Activated B cell treated with CpG ODN at 0.5 μM for 24 hours (primary cell): ENCODE measurements at regions not wholly inside any gene's neighbourhood (a gene's known extent, or its start where the extent isn't known, plus 50 kb on each side); places are given as distances from the start of the nearest gene placed in this dataset.

Experiments used
- ATAC-seq: fragments of 200-7000 bp; cut with Tn5 transposase; one replicate; pipeline ENCODE4 v1.10.0; 2021; ENCODE audit warnings: low read depth, mild to moderate bottlenecking, moderate library complexity
- CTCF ChIA-PET: fragments of 350-600 bp; sonication (Branson Sonifier 250); formaldehyde crosslinking; loops from one replicate; lab custom pipeline; 2021; ENCODE audit warnings: antibody characterized with exemption; lab: Charles Lee
- POLR2A ChIA-PET: fragments of 350-600 bp; sonication (Branson Sonifier 250); formaldehyde crosslinking; loops from one replicate; lab custom pipeline; 2021; ENCODE audit warnings: antibody characterized with exemption; lab: Charles Lee
- DNase-seq: peaks from one replicate; pipeline ENCODE4 v3.0.0; 2022
- H3K27ac Mint-ChIP-seq: one replicate; pipeline ENCODE4 v1.8.0; 2020; ENCODE audit warnings: mixed read lengths
- H3K27me3 Mint-ChIP-seq: one replicate; pipeline ENCODE4 v1.8.0; 2021; ENCODE audit warnings: mixed read lengths
- H3K36me3 Mint-ChIP-seq: one replicate; pipeline ENCODE4 v1.8.0; 2021; ENCODE audit warnings: low read depth, mixed read lengths
- H3K4me1 Mint-ChIP-seq: one replicate; pipeline ENCODE4 v1.8.0; 2021; ENCODE audit warnings: mixed read lengths
- H3K4me3 Mint-ChIP-seq: one replicate; pipeline ENCODE4 v1.8.0; 2020; ENCODE audit warnings: mild to moderate bottlenecking, mixed read lengths
- H3K9me3 Mint-ChIP-seq: one replicate; pipeline ENCODE4 v1.8.0; 2020; ENCODE audit warnings: mixed read lengths
- CTCF ChIP-seq: fragments of 200-600 bp; IDR thresholded peaks from one replicate; pipeline ENCODE4 v1.8.0; 2022; ENCODE audit warnings: antibody characterized with exemption, mild to moderate bottlenecking
- intact Hi-C: fragments of 100-400 bp; cut with micrococcal nuclease; formaldehyde crosslinking; loops from one replicate; pipeline ENCODE4 v1.15.1; 2024

DNA sequence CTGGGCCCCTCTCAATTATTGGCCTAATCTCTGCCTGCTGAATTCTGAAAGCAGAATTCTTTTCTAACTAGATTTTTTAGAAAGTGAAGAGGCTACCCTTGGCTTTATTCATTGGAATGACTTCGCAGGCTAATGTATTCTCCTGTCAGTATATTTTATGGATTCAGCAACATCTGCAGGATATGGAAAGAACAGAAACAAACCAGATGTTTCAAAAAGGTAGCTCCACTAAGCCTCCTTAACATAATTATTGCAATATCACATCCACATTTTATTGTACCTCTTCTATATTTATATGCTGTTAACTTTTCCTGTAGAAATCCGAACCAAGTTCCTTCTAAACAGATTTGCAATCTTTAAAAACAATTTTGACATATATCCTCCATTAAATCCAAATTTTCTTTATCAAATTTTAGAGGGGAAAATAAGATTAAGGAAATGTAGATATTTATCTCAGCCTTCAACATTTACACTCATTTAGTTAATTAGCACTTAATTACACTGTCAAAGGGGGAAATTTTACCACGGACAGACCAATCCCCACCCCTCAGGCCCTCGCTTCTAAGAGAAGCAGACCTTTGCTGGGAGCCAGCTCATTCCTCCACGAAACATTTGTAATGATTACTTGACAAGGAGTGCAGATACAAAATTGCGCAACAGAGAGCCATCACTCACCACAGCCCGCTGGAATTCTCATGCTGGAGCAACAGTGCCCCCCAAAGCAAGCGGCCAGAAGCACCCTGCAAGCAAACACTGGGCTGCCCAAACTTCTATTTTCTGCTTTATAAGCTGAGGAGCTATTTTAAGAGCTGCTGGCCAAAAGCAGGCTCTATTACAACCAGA lies 253.4 kb downstream of the ETAA1 start:
- Mint-ChIP-seq H3K27ac (no peak overlapping the region), H3K9me3 (peaks cover 17% of the 10 kb centered on the region), H3K27me3 (peaks cover 7% of the 10 kb centered on the region), H3K4me3 (no peak overlapping the region), H3K4me1 (no peaks in the 10 kb centered on the region), H3K36me3 (no peaks in the 10 kb centered on the region)
- ATAC-seq = no peak
- CTCF ChIA-PET = no interaction called here
- DNase-seq = no peak
- intact Hi-C loops = no loop called here
- no peak for TF ChIP-seq CTCF
- POLR2A ChIA-PET = no interaction called here

GRCh38 chr2:67651565-67651964 lies 254.4 kb downstream of the ETAA1 start:
- CTCF ChIA-PET = no interaction called here
- H3K27me3 Mint-ChIP-seq = peaks cover 7% of the 10 kb centered on the region
- DNase-seq (no peak), ATAC-seq (no peak)
- H3K9me3 Mint-ChIP-seq = peaks cover 13% of the 10 kb centered on the region
- H3K27ac Mint-ChIP-seq = no peak overlapping the region
- H3K36me3 Mint-ChIP-seq = no peaks in the 10 kb centered on the region
- intact Hi-C loops = no loop called here
- H3K4me3 Mint-ChIP-seq = no peak overlapping the region
- POLR2A ChIA-PET = no interaction called here
- no peaks in the 10 kb centered on the region for H3K4me1 Mint-ChIP-seq
- no peak for TF ChIP-seq CTCF

- Mint-ChIP-seq H3K4me3 (no peak overlapping the region), H3K9me3 (peaks cover 4% of the 10 kb centered on the region), H3K4me1 (no peaks in the 10 kb centered on the region), H3K36me3 (no peaks in the 10 kb centered on the region), H3K27me3 (peaks cover 7% of the 10 kb centered on the region), H3K27ac (no peak overlapping the region)
- ATAC-seq = no peak
- no peak for TF ChIP-seq CTCF
- CTCF ChIA-PET = no interaction called here
- no peak for DNase-seq
- POLR2A ChIA-PET = no interaction called here
- intact Hi-C loops = no loop called here
Observed at GRCh38 chr2:67652679-67653078, 255.5 kb downstream of the ETAA1 start.

DNA sequence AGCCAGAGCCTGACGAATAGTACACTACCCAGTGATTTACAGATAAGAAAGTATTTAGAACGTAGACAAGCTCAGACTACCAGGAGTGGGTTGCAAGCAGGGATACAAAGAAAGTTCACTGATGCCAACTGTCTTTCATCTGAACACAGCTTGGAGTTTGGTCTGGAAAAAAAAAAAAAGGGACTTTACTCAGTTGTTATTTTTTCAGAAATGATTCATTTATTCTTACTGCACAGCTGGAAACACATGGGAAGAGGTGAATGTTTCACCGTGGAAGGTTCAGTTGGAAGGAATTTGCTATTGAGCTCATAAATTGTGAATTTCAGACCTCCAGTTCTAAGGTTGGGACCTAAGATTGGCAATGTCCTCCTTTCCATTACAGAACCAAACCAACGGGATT lies 259.7 kb downstream of the ETAA1 start:
- no peak for DNase-seq
- CTCF ChIA-PET = no interaction called here
- Mint-ChIP-seq H3K36me3 (no peaks in the 10 kb centered on the region), H3K27ac (no peak overlapping the region), H3K4me1 (no peaks in the 10 kb centered on the region), H3K9me3 (peaks cover 6% of the 10 kb centered on the region), H3K4me3 (no peak overlapping the region), H3K27me3 (peaks cover 4% of the 10 kb centered on the region)
- ATAC-seq = no peak
- intact Hi-C loops = no loop called here
- POLR2A ChIA-PET = no interaction called here
- TF ChIP-seq CTCF = no peak

GRCh38 chr2:67658820-67659219 lies 261.7 kb downstream of the ETAA1 start:
- H3K9me3 Mint-ChIP-seq = peaks cover 2% of the 10 kb centered on the region
- ChIA-PET CTCF (no interaction called here), POLR2A (no interaction called here)
- H3K27ac Mint-ChIP-seq = no peak overlapping the region
- intact Hi-C loops = no loop called here
- no peak for ATAC-seq
- no peaks in the 10 kb centered on the region for H3K4me1 Mint-ChIP-seq
- no peak for DNase-seq
- no peaks in the 10 kb centered on the region for H3K36me3 Mint-ChIP-seq
- peaks cover 5% of the 10 kb centered on the region for H3K27me3 Mint-ChIP-seq
- TF ChIP-seq CTCF = no peak
- no peak overlapping the region for H3K4me3 Mint-ChIP-seq
